ENCODE measurements at regions not wholly inside any gene's neighbourhood (a gene's known extent, or its start where the extent isn't known, plus 50 kb on each side); places are given as distances from the start of the nearest gene placed in this dataset.

DNA sequence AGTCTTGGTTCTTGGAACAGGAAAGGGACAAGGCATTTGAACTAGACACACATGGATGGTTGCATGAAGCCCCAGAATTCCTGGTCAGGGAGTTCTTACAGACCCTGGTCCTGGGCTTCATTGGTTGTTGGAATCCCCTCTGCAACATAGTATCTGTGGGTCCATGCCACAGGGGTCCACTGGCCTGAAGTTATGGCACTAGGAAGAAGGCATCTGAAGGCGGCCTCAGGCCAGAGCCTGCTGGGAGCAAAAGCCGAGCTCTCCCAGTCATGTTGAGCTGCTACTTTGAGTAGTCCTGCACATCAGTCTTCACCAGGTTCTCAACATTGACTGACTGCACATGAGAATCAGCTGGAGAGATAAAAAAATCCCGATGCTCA, 71.1 kb upstream of the PITX1 start:
- H4K20me1 ChIP-seq (ENCODE audit: insufficient read depth) = no peaks in the 10 kb centered on the region
- WGBS, 2 experiments (ENCODE audit: low coverage in 1 of 2, low lambda C conversion rate in 2 of 2, missing lambda C conversion rate in 2 of 2) = 37 to 54% methylated on average over 3 of the region's 3 CpGs
- in situ Hi-C loops (cut with MboI) = no loop called here
- no peaks in the 10 kb centered on the region for H3K36me3 ChIP-seq (ENCODE audit: low read depth)
- no peak overlapping the region for H3K9ac ChIP-seq
- no peak overlapping the region for H3K4me3 ChIP-seq
- no peak overlapping the region for H2AFZ ChIP-seq
- H3K27ac ChIP-seq = no peak overlapping the region
- no peak for DNase-seq
- H3K9me2 ChIP-seq (ENCODE audit: insufficient read depth) = no peaks in the 10 kb centered on the region
- H3F3A ChIP-seq (ENCODE audit: insufficient read depth) = no peaks in the 10 kb centered on the region
- TF ChIP-seq EZH2phosphoT487 (IDR thresholded peaks at IDR 0.05; ENCODE audit: insufficient read depth, low read depth) (no peak), EZH2 (IDR thresholded peaks at IDR 0.05; ENCODE audit: insufficient read depth, poor library complexity, severe bottlenecking) (no peak)
- peaks cover 39% of the 10 kb centered on the region for H3K27me3 ChIP-seq (replicated peaks; ENCODE audit: insufficient read depth)
- H3K4me1 ChIP-seq (ENCODE audit: insufficient read depth) = no peaks in the 10 kb centered on the region
- H3K9me3 ChIP-seq (ENCODE audit: low read depth) = no peaks in the 10 kb centered on the region
- H3K79me2 ChIP-seq (ENCODE audit: insufficient read depth) = no peaks in the 10 kb centered on the region
- no peak overlapping the region for H3K4me2 ChIP-seq (ENCODE audit: unreplicated experiment)

GRCh38 chr5:135103575-135103853, 69.5 kb upstream of the PITX1 start:
- Histone ChIP-seq H3K4me3 (no peak overlapping the region), H2AFZ (no peak overlapping the region), H3K4me2 (ENCODE audit: unreplicated experiment) (no peak overlapping the region), H4K20me1 (ENCODE audit: insufficient read depth) (no peaks in the 10 kb centered on the region), H3K9me2 (ENCODE audit: insufficient read depth) (no peaks in the 10 kb centered on the region), H3K36me3 (ENCODE audit: low read depth) (no peaks in the 10 kb centered on the region), H3K9me3 (ENCODE audit: low read depth) (no peaks in the 10 kb centered on the region), H3K27ac (no peak overlapping the region), H3K27me3 (replicated peaks; ENCODE audit: insufficient read depth) (peaks cover 44% of the 10 kb centered on the region), H3F3A (ENCODE audit: insufficient read depth) (no peaks in the 10 kb centered on the region), H3K79me2 (ENCODE audit: insufficient read depth) (no peaks in the 10 kb centered on the region), H3K9ac (no peak overlapping the region), H3K4me1 (ENCODE audit: insufficient read depth) (no peaks in the 10 kb centered on the region)
- DNase-seq = no peak
- WGBS, 2 experiments (ENCODE audit: low coverage in 1 of 2, low lambda C conversion rate in 2 of 2, missing lambda C conversion rate in 2 of 2) = 80 to 84% methylated on average over 7 of the region's 7 CpGs
- TF ChIP-seq EZH2 (IDR thresholded peaks at IDR 0.05; ENCODE audit: insufficient read depth, poor library complexity, severe bottlenecking) (no peak), EZH2phosphoT487 (IDR thresholded peaks at IDR 0.05; ENCODE audit: insufficient read depth, low read depth) (no peak)
- in situ Hi-C loops (cut with MboI) = no loop called here

DNA sequence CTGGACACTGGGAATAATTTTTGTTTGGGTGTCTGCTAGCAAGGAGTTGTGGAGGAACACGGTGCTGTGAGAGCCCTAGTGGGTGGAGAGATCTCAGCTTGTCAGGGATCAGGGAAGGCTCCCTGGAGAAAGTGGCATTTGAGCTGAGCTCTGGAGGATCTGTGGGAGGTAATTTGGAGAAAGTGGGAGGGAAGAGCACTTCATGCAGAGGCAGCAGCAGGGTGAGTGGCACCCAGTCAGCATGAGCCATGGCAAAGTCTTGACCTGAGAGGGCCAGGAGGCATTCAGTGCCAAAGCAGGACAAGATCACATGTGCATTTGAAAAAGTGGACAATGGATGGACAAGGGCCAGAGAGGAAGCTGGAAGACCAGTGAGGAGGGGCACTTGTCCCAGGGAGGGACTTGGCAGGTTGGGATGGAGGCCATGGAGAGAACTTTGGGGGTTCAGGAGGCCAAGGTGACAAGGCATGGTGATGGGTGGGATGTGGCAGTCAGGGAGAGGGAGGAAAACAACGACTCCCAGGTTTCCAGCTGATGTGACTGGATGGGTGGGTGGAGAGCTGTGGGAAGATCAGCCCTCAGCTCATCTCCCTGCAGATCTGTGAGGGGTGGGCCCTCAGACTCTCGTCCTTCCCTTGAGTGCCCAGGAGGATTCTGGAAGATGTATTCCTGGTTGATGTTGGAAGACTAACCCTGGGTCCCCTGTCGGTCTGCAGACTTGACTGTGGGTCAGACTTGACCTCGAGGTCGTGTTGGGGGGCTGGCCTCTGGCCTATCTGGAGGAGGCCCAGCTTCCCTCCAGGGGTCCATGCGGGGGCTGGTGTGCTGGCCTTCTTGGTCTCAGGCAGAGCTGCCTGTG, 68.9 kb upstream of the PITX1 start:
- Histone ChIP-seq H3K4me1 (ENCODE audit: insufficient read depth) (no peaks in the 10 kb centered on the region), H3K9me3 (ENCODE audit: low read depth) (no peaks in the 10 kb centered on the region), H2AFZ (no peak overlapping the region), H3K4me2 (ENCODE audit: unreplicated experiment) (no peak overlapping the region), H3K79me2 (ENCODE audit: insufficient read depth) (no peaks in the 10 kb centered on the region), H3K27me3 (replicated peaks; ENCODE audit: insufficient read depth) (peaks cover 50% of the 10 kb centered on the region), H3K4me3 (no peak overlapping the region), H4K20me1 (ENCODE audit: insufficient read depth) (no peaks in the 10 kb centered on the region), H3K9ac (no peak overlapping the region), H3F3A (ENCODE audit: insufficient read depth) (no peaks in the 10 kb centered on the region), H3K27ac (no peak overlapping the region), H3K9me2 (ENCODE audit: insufficient read depth) (no peaks in the 10 kb centered on the region), H3K36me3 (ENCODE audit: low read depth) (no peaks in the 10 kb centered on the region)
- 50 to 51% methylated on average over 7 of the region's 7 CpGs for WGBS, 2 experiments (ENCODE audit: low coverage in 1 of 2, low lambda C conversion rate in 2 of 2, missing lambda C conversion rate in 2 of 2)
- no peak for DNase-seq
- TF ChIP-seq EZH2 (IDR thresholded peaks at IDR 0.05; ENCODE audit: insufficient read depth, poor library complexity, severe bottlenecking) = no peak
- in situ Hi-C loops (cut with MboI) = no loop called here

DNA sequence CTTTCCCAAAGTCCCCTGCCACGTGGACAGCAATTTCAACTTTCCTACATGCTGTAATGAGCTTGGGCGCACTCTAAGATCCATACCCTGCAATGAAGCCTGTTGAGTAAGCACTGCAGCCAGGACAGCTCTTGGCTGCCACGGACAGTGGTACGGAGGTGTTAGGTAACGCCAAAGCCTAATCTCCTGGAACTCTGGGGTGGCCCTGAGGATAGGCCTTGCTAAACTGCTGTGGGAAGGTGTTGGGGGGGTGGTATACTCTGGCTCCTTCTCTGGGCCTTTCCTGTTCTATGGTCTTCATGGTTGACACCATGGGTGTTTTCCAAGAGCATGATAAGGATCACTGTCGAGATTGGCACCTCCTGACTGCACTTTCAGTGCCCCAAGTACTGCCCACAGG, 66.4 kb upstream of the PITX1 start:
- in situ Hi-C loops (cut with MboI) = no loop called here
- WGBS, 2 experiments (ENCODE audit: low coverage in 1 of 2, low lambda C conversion rate in 2 of 2, missing lambda C conversion rate in 2 of 2) = 56 to 59% methylated on average over 6 of the region's 6 CpGs
- no peaks in the 10 kb centered on the region for H3K4me1 ChIP-seq (ENCODE audit: insufficient read depth)
- H3K4me2 ChIP-seq (ENCODE audit: unreplicated experiment) = no peak overlapping the region
- H3K9me3 ChIP-seq (ENCODE audit: low read depth) = no peaks in the 10 kb centered on the region
- H3K79me2 ChIP-seq (ENCODE audit: insufficient read depth) = no peaks in the 10 kb centered on the region
- TF ChIP-seq EZH2phosphoT487 (IDR thresholded peaks at IDR 0.05; ENCODE audit: insufficient read depth, low read depth) (no peak), EZH2 (IDR thresholded peaks at IDR 0.05; ENCODE audit: insufficient read depth, poor library complexity, severe bottlenecking) (no peak)
- H3K27me3 ChIP-seq (replicated peaks; ENCODE audit: insufficient read depth) = peaks cover 52% of the 10 kb centered on the region
- no peaks in the 10 kb centered on the region for H3F3A ChIP-seq (ENCODE audit: insufficient read depth)
- no peak for DNase-seq
- H3K27ac ChIP-seq = no peak overlapping the region
- no peaks in the 10 kb centered on the region for H3K36me3 ChIP-seq (ENCODE audit: low read depth)
- no peaks in the 10 kb centered on the region for H4K20me1 ChIP-seq (ENCODE audit: insufficient read depth)
- no peak overlapping the region for H3K4me3 ChIP-seq
- H3K9me2 ChIP-seq (ENCODE audit: insufficient read depth) = no peaks in the 10 kb centered on the region
- H3K9ac ChIP-seq = no peak overlapping the region
- H2AFZ ChIP-seq = no peak overlapping the region

DNA sequence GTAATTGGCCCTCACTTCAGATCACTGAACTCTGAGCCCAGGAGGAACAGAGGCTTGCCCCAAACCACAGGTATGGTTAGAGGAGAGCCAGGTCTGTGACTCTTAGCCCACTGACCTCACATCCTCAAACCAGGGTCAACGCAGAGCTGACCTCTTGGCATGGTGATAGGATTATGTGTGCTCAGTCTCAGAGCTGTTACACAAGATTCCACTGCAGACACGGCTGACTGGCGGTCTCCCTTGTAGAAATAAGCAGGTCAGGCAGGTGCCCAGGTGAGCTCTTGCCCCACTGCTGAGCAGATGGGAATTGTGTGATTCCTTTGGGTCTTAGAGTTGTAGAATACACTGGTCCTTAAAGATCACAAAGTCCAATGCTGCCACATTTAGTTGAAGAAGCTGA, 66.0 kb upstream of the PITX1 start:
- no peak overlapping the region for H3K27ac ChIP-seq
- no peaks in the 10 kb centered on the region for H4K20me1 ChIP-seq (ENCODE audit: insufficient read depth)
- peaks cover 47% of the 10 kb centered on the region for H3K27me3 ChIP-seq (replicated peaks; ENCODE audit: insufficient read depth)
- no peaks in the 10 kb centered on the region for H3F3A ChIP-seq (ENCODE audit: insufficient read depth)
- in situ Hi-C loops (cut with MboI) = no loop called here
- WGBS, 2 experiments (ENCODE audit: low coverage in 1 of 2, low lambda C conversion rate in 2 of 2, missing lambda C conversion rate in 2 of 2) = 64 to 79% methylated on average over 3 of the region's 3 CpGs
- H3K4me1 ChIP-seq (ENCODE audit: insufficient read depth) = no peaks in the 10 kb centered on the region
- DNase-seq = no peak
- TF ChIP-seq EZH2 (IDR thresholded peaks at IDR 0.05; ENCODE audit: insufficient read depth, poor library complexity, severe bottlenecking) = no peak
- no peak for TF ChIP-seq EZH2phosphoT487 (IDR thresholded peaks at IDR 0.05; ENCODE audit: insufficient read depth, low read depth)
- no peaks in the 10 kb centered on the region for H3K9me2 ChIP-seq (ENCODE audit: insufficient read depth)
- no peak overlapping the region for H3K9ac ChIP-seq
- no peaks in the 10 kb centered on the region for H3K36me3 ChIP-seq (ENCODE audit: low read depth)
- no peak overlapping the region for H3K4me3 ChIP-seq
- no peaks in the 10 kb centered on the region for H3K9me3 ChIP-seq (ENCODE audit: low read depth)
- no peak overlapping the region for H2AFZ ChIP-seq
- H3K79me2 ChIP-seq (ENCODE audit: insufficient read depth) = no peaks in the 10 kb centered on the region
- H3K4me2 ChIP-seq (ENCODE audit: unreplicated experiment) = no peak overlapping the region
